Dermis blood vessel endothelial cell (primary cell): ENCODE measurements at regions not wholly inside any gene's neighbourhood (a gene's known extent, or its start where the extent isn't known, plus 50 kb on each side); places are given as distances from the start of the nearest gene placed in this dataset.
"Not testable (repeated sequence)": the region's sequence is repeated elsewhere in the genome, so short reads cannot be mapped to it uniquely, and the experiment has no call there.

ENCODE experiments used
- DNase-seq: peaks from one replicate; pipeline ENCODE4 v3.0.0; 2010

GRCh38 chr10:113474752-113475151, 78.1 kb upstream of the HABP2 start:
- DNase-seq: no peak

GRCh38 chr10:113475381-113475807, 77.5 kb upstream of the HABP2 start:
- DNase-seq: no peak

- DNase-seq: no peak
Measured at GRCh38 chr10:113476191-113476590, 76.7 kb upstream of the HABP2 start.

- no peak for DNase-seq
Measured at GRCh38 chr10:113476673-113477072, 76.2 kb upstream of the HABP2 start.

GRCh38 chr10:113477451-113477850, 75.4 kb upstream of the HABP2 start:
- no peak for DNase-seq

- DNase-seq: no peak
Measured at GRCh38 chr10:113479346-113480080, 73.3 kb upstream of the HABP2 start.

- no peak for DNase-seq
Measured at GRCh38 chr10:113480081-113480360, 72.8 kb upstream of the HABP2 start.

GRCh38 chr10:113480851-113481502, 71.9 kb upstream of the HABP2 start:
- no peak for DNase-seq

- no peak for DNase-seq
Measured at GRCh38 chr10:113484487-113484886, 68.4 kb upstream of the HABP2 start.

- no peak for DNase-seq
Measured at GRCh38 chr10:113485736-113486135, 67.1 kb upstream of the HABP2 start.

GRCh38 chr10:113486531-113486930, 66.3 kb upstream of the HABP2 start:
- no peak for DNase-seq

GRCh38 chr10:113487154-113487553, 65.7 kb upstream of the HABP2 start:
- DNase-seq: no peak

- DNase-seq: no peak
Measured at GRCh38 chr10:113488186-113488585, 64.7 kb upstream of the HABP2 start.

GRCh38 chr10:113489522-113489921, 63.3 kb upstream of the HABP2 start:
- not testable (repeated sequence) for DNase-seq

- DNase-seq: no peak
Measured at GRCh38 chr10:113491967-113492565, 60.8 kb upstream of the HABP2 start.

GRCh38 chr10:113493195-113493594, 59.7 kb upstream of the HABP2 start:
- DNase-seq: no peak

- no peak for DNase-seq
Measured at GRCh38 chr10:113493882-113494301, 59.0 kb upstream of the HABP2 start.

GRCh38 chr10:113494761-113495160, 58.1 kb upstream of the HABP2 start:
- DNase-seq: no peak

- no peak for DNase-seq
Measured at GRCh38 chr10:113495553-113495952, 57.3 kb upstream of the HABP2 start.

- DNase-seq: no peak
Measured at GRCh38 chr10:113496111-113497109, 56.4 kb upstream of the HABP2 start.

- DNase-seq: no peak
Measured at GRCh38 chr10:113497198-113497597, 55.7 kb upstream of the HABP2 start.

GRCh38 chr10:113498997-113499396, 53.9 kb upstream of the HABP2 start:
- no peak for DNase-seq

GRCh38 chr10:113499806-113500205, 53.0 kb upstream of the HABP2 start:
- no peak for DNase-seq
